ENCODE measurements at regions not wholly inside any gene's neighbourhood (a gene's known extent, or its start where the extent isn't known, plus 50 kb on each side); places are given as distances from the start of the nearest gene placed in this dataset.

DNA sequence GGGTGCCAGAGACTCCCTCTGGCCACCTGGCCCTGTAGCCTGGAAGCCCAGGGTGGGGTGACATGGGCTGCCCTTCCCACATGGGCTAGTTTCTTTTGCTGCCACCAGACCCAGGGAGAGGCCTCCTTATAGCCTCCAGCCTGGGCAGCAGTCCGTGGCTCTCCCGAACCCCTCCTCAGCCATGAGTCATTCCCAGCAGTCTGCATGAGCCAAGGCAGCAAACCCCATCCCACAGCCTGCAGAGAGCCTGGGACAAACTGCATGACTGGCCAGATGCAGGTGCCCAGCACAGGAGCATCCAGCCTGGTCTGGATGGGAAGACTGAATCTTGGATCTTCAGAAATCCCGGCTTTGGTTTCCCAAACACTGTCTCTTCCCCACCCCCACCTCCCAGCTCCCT is 75.7 kb downstream of the MRPL14 start:
- H3K9ac ChIP-seq (ENCODE audit: insufficient read depth, low read length, poor library complexity, severe bottlenecking) = no peak overlapping the region
- WGBS (ENCODE audit: insufficient coverage) = 76% methylated on average over 3 of the region's 3 CpGs
- intact Hi-C loops (cut with micrococcal nuclease) = no loop called here
- no peak overlapping the region for H3K4me3 ChIP-seq (replicated peaks in 1 of 3; ENCODE audit: low read depth in 2 of 3, low read length in 3 of 3)
- DNase-seq = no peak
- Mint-ChIP-seq H3K4me3 (no peak overlapping the region), H3K9me3 (no peaks in the 10 kb centered on the region), H3K27ac (peak overlapping the region in 3 of 7 donors; percentile 56 to 96 (median 92)), H3K27me3 (ENCODE audit: low read depth in 3 of 3) (peaks cover 3 to 12% (median 5%) of the 10 kb centered on the region in 3 donors), H3K36me3 (peaks cover 0 to 3% of the 10 kb centered on the region in 2 donors), H3K4me1 (peaks cover 49% of the 10 kb centered on the region)
- no peaks in the 10 kb centered on the region for H3K9me3 ChIP-seq (replicated peaks in 1 of 2; ENCODE audit: control insufficient read depth in 1 of 2, insufficient read depth in 1 of 2, low read length in 2 of 2)
- no peak overlapping the region for H2AFZ ChIP-seq (ENCODE audit: insufficient read depth, low read depth, low read length, poor library complexity, severe bottlenecking)
- no peaks in the 10 kb centered on the region for H3K27me3 ChIP-seq (ENCODE audit: control insufficient read depth in 2 of 2, insufficient read depth in 2 of 2, low read length in 2 of 2)
- H3K36me3 ChIP-seq (replicated peaks in 1 of 2; ENCODE audit: control insufficient read depth in 1 of 2, insufficient read depth in 2 of 2, low read length in 2 of 2) = no peaks in the 10 kb centered on the region
- peaks cover 26 to 36% of the 10 kb centered on the region in 2 donors for H3K4me1 ChIP-seq (ENCODE audit: control insufficient read depth in 1 of 2, insufficient read depth in 2 of 2, low read length in 2 of 2)
- H3K4me2 ChIP-seq (replicated peaks; ENCODE audit: extremely low read depth, low read length, poor library complexity, severe bottlenecking) = no peak overlapping the region
- no peak overlapping the region for H3K27ac ChIP-seq (ENCODE audit: low read depth in 1 of 2, low read length in 2 of 2)
- H3K79me2 ChIP-seq (ENCODE audit: insufficient read depth, low read length) = no peaks in the 10 kb centered on the region
- TF ChIP-seq, protein P1, sequence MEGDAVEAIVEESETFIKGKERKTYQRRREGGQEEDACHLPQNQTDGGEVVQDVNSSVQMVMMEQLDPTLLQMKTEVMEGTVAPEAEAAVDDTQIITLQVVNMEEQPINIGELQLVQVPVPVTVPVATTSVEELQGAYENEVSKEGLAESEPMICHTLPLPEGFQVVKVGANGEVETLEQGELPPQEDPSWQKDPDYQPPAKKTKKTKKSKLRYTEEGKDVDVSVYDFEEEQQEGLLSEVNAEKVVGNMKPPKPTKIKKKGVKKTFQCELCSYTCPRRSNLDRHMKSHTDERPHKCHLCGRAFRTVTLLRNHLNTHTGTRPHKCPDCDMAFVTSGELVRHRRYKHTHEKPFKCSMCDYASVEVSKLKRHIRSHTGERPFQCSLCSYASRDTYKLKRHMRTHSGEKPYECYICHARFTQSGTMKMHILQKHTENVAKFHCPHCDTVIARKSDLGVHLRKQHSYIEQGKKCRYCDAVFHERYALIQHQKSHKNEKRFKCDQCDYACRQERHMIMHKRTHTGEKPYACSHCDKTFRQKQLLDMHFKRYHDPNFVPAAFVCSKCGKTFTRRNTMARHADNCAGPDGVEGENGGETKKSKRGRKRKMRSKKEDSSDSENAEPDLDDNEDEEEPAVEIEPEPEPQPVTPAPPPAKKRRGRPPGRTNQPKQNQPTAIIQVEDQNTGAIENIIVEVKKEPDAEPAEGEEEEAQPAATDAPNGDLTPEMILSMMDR (IDR thresholded peaks at IDR 0.05) = no peak
- no peaks in the 10 kb centered on the region for H4K20me1 ChIP-seq (ENCODE audit: insufficient read depth, low read length)

DNA sequence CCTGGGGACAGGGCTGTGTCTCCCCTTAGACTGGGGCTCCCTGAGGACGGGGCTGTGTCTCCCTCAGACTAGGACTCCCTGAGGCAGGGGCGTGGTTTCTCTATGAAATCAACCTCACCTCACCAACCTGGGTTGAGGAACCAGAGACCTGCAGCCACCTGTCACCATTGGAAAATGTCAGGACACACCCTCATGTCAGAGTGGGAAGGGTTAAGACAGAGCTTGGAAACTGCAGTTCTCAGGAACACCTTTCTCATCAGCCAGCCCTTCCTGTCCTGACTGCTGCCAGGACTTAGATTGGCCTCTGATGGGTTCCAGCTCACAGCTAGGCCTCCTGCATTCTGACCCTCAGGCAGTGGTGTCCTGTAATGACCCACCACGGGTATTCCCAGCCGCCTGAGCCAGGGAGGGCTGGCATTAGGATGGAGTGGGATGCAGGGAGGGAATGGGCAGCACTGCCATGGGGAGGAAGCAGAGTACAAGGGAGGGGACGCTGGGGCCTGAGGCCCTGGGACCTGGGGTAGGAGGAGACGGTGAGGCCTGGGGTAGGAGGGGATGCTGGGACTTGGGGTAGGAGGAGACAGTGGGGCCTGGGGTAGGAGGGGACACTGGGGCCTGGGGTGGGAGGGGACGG is 76.3 kb downstream of the MRPL14 start:
- Mint-ChIP-seq H3K4me3 (no peak overlapping the region), H3K27me3 (ENCODE audit: low read depth in 3 of 3) (peaks cover 3 to 13% (median 5%) of the 10 kb centered on the region in 3 donors), H3K4me1 (peaks cover 49% of the 10 kb centered on the region), H3K36me3 (peaks cover 0 to 3% of the 10 kb centered on the region in 2 donors), H3K27ac (peak overlapping the region in 1 of 7 donors; percentile 45), H3K9me3 (no peaks in the 10 kb centered on the region)
- H3K36me3 ChIP-seq (replicated peaks in 1 of 2; ENCODE audit: control insufficient read depth in 1 of 2, insufficient read depth in 2 of 2, low read length in 2 of 2) = no peaks in the 10 kb centered on the region
- H3K4me1 ChIP-seq (ENCODE audit: control insufficient read depth in 1 of 2, insufficient read depth in 2 of 2, low read length in 2 of 2) = peaks cover 26 to 36% of the 10 kb centered on the region in 2 donors
- H3K27me3 ChIP-seq (ENCODE audit: control insufficient read depth in 2 of 2, insufficient read depth in 2 of 2, low read length in 2 of 2) = no peaks in the 10 kb centered on the region
- no peak overlapping the region for H3K4me2 ChIP-seq (replicated peaks; ENCODE audit: extremely low read depth, low read length, poor library complexity, severe bottlenecking)
- H4K20me1 ChIP-seq (ENCODE audit: insufficient read depth, low read length) = no peaks in the 10 kb centered on the region
- no peak for DNase-seq
- no peak overlapping the region for H3K4me3 ChIP-seq (replicated peaks in 1 of 3; ENCODE audit: low read depth in 2 of 3, low read length in 3 of 3)
- H3K79me2 ChIP-seq (ENCODE audit: insufficient read depth, low read length) = no peaks in the 10 kb centered on the region
- TF ChIP-seq, protein P1 (IDR thresholded peaks at IDR 0.05) = no peak
- intact Hi-C loops (cut with micrococcal nuclease) = no loop called here
- WGBS (ENCODE audit: insufficient coverage) = 89% methylated on average over 2 of the region's 7 CpGs
- no peaks in the 10 kb centered on the region for H3K9me3 ChIP-seq (replicated peaks in 1 of 2; ENCODE audit: control insufficient read depth in 1 of 2, insufficient read depth in 1 of 2, low read length in 2 of 2)
- no peak overlapping the region for H2AFZ ChIP-seq (ENCODE audit: insufficient read depth, low read depth, low read length, poor library complexity, severe bottlenecking)
- no peak overlapping the region for H3K27ac ChIP-seq (ENCODE audit: low read depth in 1 of 2, low read length in 2 of 2)
- H3K9ac ChIP-seq (ENCODE audit: insufficient read depth, low read length, poor library complexity, severe bottlenecking) = no peak overlapping the region

Data from CD14-positive monocyte (primary cell).